ACHN (cell line): ENCODE measurements at regions not wholly inside any gene's neighbourhood (a gene's known extent, or its start where the extent isn't known, plus 50 kb on each side); places are given as distances from the start of the nearest gene placed in this dataset.
"Not testable (repeated sequence)": the region's sequence is repeated elsewhere in the genome, so short reads cannot be mapped to it uniquely, and the experiment has no call there.

Experiments used
- DNase-seq: peaks from one replicate; pipeline ENCODE4 v3.0.0-alpha.2; 2015
- in situ Hi-C: cut with HindIII; loops from 2 replicates; pipeline ENCODE4 v1.10.0; 2017; ENCODE audit warnings: low sequenced_read_pairs, low pct_ligation_motif_present, low pct_unique_long_range_greater_than_20kb

DNA sequence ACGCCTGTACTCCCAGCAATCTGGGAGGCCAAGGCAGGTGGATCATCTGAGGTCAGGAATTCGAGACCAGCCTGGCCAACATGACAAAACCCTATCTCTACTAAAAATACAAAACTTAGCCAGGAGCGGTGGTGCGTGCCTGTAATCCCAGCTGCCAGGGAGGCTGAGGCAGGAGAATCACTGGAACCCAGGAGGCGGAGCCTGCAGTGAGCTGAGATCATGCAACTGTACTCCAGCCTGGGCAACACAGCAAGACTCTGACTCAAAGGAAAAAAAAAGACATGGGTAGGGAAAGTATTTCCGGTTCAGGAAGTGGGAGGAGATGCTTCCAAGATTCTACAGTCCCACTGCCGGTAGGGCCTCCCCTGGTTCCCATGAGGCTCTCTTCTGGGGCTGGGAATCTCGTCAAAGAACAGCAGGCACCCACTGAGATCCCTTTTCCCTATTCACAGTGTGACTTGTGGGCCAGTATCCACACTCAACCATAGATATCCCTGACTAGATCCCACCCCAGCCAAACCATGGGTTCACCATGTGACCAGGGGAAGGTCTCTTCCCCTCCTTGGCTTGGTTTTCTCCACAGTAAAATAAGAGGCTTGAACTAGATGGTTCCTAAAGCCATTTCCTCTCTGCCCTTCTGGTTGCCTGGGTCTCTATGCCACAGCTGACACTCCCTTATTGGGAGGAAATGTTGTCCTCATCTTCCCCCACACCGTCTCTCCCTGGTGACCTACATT, 443.3 kb downstream of the BUD13 start:
- no peak for DNase-seq
- in situ Hi-C loops: no loop called here

DNA sequence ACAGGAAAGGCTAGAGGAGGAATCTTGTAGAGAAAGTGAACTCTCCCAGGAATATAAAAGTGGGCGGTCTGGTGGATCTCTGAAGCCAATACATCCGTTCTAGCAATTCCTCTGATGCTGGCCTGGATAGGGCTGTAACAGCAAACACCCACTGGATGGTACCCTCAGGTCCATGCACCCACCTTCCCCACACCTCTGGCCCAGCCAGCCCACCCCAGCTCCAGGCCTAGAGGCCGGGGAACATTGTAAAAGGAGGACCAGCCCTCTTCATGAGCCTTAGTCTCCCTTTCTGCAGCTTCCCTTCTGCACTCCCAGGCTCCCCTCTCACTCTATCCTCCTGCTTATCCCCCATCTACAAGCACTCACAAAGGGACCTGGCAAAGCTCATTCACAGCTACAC, 443.9 kb downstream of the BUD13 start:
- in situ Hi-C loops: no loop called here
- no peak for DNase-seq

DNA sequence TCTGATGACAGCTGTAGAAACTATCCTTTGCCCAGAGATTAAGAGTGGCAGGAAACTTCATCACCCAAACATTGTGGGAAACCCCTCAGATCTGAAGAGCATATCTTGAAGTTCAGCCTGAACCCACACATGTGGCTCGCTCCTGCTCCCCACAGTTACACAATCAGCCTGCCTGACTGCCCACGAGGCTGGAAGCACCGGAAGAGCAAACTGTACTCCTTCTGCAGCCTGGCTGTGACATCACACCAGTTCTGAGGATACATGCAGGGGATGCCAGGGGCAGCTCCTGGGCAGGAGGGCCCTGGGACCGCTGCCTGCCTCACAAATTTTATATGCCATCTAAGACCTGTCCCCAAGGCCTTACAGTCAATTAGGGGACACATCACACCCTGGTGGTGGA, 444.4 kb downstream of the BUD13 start:
- in situ Hi-C loops: no loop called here
- no peak for DNase-seq

DNA sequence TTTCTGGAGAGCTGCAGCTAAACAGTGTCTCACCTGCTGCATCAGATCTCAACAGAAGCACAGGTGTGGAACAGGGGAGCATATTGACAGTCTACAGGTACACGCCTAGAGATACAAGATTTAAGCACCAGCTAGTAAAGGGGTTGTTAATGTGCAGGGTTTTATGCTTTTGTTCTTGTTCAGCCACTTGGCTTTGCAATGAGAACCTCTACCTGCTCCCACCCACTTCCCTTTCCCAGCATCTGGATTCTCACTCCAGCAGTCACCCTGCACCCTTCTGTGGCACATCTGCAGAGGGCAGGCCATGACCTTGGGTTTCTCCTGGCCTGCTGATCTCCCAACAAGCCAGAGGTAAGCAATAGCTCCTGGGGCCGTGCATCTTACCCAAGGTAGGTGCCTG, 446.6 kb downstream of the BUD13 start:
- DNase-seq: no peak
- in situ Hi-C loops: no loop called here

DNA sequence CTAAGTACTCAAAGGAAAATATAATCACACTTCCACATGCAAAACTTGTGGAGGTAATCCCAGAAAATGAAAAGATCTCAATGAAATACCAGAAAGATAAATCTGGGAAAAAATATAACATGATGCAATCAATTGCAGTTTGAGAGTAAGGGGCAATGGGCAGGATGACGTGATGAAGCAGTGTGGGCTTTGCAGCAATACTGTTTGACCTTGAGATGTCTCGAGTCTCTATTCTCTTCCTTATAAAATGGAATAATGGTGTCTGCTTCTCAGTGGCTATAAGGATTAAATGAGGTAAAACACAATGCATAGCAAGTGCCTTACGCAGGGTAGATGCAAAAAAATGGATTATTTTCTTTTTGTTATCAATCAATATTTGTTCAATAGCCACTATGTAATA, 447.5 kb downstream of the BUD13 start:
- in situ Hi-C loops: no loop called here

DNA sequence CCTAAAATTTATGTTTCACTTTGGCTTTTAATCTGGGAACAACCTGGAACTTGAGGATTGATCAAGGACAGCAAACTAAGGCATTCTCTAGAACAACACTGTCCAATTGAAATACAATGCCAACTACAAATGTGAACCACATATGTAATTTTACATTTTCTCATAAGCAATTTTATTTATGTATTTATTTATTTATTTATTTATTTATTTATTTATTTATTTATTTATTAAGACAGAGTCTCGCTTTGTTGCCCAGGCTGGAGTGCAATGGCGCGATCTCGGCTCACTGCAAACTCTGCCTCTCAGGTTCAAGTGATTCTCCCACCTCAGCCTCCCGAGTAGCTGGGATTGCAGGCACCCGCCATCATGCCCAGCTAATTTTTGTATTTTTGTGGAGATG, 448.7 kb downstream of the BUD13 start:
- in situ Hi-C loops: not testable (repeated sequence)

More for the DNA sequence above, 447.5 kb downstream of the BUD13 start:
- DNase-seq: no peak

DNA sequence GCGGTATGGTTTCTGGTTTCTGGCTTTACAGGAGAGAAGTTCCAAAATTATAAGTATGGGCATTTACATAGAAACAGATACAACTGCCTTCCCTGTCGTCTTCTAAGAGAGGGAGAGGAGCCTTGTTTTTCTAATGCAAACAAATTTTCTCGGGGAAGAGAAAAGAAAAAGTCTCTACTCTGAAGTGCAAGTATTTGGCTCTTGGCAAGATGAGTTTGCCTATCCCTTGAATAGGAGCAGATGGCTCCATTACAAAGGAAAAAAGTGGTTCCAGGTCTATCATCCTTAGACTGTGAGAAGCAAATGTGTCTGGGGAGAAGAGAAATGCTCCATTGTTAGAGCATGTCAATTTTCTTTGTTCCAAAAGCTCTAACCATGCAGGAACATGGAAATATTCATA, 455.6 kb downstream of the BUD13 start:
- in situ Hi-C loops: no loop called here
- DNase-seq: no peak

More for the DNA sequence above, 448.7 kb downstream of the BUD13 start:
- not testable (repeated sequence) for DNase-seq

DNA sequence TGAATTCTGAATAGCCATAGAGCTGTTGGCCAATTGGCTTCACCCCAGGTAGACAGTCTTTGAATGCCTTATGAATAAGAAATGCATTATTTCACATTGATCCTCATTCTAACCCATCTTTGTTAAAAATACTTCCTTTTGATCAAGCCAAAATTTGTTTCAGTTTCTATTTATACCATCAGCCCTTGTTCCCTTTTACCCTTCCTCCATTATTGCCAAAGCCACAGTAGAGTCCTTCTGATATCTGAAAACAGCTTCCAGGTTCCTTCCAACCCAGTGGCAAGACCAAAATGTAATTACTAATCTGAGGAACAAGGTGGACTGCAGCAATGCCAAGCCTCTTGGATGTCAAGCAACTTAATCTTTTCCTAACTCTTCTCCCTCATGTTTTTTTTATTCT, 458.8 kb downstream of the BUD13 start:
- in situ Hi-C loops: no loop called here
- DNase-seq: no peak

DNA sequence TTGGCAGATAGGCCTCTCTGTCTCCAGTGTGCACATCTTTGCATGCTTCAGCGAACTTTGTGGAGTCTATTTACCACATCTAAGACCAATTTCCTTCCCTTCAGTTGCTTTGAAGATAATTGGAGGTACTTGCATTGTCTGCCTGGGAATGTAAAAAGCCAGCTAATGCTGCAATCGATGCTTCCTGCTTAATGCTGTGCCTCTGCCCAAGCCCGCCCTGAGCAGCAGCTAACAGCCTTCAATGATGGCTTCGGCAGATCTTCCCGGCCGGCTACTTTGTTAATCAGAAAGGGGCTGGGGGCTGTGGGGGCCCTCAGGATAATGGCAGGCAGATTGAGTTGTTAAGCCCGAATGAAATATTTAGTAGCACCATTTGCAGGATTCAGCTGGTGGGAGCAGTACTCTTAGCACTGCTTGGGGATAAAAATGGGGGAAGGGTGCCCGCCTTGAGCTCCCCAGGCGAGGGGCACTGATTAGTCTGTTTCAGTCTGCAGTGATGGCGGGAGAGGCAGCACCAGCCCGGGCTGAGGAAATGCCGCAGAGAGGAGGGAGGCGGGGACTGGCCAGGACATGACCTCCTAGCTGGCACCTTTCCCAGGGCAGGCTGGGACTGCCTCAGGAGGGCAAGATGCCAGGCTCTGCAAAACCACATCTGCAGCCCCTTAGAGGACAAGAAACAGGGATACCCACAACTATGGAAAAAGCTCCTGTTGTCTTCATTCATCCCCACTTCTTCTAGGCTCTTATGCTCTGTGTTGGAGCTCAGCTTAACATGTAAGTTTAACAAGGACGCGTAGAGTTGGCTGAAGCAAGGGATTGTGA, 460.0 kb downstream of the BUD13 start:
- DNase-seq: peak; percentile 19
- in situ Hi-C loops: no loop called here

DNA sequence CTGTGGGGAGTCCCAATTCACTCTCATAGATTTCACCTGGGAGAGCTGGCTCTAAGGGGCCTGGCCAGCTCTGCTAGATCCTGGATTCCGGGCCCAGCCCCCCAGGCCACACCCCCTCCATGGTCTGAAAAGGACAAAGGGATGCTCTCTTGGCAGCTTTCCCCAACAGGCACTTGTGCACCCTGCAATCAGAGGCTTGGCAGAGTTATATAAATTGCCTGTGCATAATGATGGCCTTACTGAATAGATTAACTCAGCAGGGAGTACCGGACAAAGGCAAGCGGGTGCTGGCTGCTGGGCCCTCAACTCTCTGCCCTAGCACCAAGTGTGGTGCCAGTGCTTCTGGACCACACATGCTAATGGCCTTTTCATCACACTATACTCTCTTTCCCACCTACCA, 461.6 kb downstream of the BUD13 start:
- no peak for DNase-seq
- in situ Hi-C loops: no loop called here

DNA sequence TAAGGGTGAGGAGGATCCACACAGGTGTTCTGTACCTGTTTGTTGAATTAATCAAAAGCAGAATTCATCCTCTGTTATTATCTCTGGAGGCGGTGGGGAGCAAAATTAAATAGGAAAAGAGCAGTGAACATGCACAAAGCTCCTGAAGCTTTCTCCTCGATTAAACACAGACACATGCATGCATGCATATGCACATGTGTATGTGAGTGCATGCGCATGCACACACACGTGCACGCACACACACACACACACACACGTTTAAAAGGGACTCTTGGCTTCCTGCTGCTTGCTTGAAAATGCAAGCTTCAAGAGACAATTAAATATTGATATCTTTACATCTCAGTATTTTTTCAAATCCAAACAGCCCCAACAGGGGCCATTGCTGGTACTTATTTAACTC, 462.1 kb downstream of the BUD13 start:
- DNase-seq: no peak
- in situ Hi-C loops: no loop called here

DNA sequence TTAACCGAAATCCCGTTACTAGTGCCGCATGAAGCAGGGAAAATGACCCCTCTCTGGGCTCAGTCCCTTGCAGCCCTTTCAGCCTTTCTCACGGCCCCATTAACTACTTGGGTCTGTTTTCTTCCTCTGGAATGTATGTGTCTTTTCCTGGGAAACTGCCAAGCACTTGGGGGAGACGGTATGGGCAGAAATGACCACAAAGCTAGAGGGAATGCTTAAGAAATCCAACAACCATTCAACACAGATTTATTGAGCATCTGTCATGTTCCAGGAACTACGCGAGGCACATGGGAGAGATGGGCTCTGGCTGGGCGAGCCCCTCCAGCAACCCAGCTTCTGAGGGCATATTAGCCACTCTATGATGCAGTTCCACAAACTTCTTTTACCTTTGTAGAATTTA, 462.6 kb downstream of the BUD13 start:
- in situ Hi-C loops: no loop called here
- peak; percentile 19 for DNase-seq

DNA sequence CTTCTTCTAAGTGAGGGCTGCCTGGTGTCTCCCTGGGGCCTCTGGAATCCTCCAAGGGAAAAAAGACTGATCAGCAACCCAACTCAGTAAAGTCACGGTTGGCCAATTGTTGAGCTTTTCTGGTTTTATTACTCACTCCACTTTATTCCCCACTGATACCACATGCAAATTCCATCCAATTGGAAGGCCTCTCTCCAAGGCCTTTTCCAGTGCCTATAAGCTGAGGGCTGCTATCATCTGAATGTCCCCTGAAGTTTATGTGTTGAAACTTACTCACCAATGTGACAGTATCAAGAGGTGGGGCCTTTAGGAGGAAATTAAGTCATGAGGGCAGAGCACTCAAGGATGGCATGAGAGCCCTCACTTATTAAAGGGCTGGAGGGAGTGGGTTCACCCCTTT, 463.3 kb downstream of the BUD13 start:
- DNase-seq: peak; percentile 11
- in situ Hi-C loops: no loop called here

DNA sequence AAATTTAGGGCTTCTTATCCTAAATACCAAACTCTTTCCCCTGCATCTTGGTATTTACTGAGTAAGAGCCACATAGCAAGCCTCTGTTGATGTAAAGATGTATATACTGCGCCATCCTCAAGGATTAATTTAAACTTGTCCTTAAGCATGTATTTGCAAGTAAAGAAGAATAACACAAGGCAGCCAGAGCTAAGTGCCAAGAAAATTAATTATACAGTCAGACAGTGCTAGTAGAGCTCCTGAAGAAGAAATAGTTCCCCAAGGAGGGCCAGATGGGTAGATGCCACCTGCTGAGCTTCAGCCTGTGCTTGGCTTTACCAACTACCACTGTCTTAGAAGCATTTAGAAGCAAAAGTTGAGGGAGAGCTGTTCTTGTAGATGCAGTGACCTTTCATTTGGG, 470.0 kb downstream of the BUD13 start:
- in situ Hi-C loops: no loop called here
- no peak for DNase-seq

DNA sequence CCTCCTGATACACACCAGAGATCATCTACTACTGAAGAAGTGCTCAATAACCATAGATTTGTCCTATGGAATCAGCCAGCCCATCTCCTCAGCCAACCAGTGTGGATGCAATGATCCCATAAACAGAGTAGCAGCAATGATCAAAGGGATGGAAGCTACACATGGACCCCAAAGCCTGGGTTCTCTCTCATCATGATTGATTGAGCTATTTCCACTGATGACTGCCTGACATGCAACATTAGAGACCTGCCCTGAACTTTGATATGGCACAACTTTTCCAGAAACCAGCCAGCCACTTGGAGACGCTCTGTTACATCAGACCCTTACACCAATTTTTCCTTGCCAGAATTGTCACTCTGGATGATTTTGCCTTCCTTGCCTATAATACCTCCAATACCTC, 471.6 kb downstream of the BUD13 start:
- in situ Hi-C loops: no loop called here
- no peak for DNase-seq

DNA sequence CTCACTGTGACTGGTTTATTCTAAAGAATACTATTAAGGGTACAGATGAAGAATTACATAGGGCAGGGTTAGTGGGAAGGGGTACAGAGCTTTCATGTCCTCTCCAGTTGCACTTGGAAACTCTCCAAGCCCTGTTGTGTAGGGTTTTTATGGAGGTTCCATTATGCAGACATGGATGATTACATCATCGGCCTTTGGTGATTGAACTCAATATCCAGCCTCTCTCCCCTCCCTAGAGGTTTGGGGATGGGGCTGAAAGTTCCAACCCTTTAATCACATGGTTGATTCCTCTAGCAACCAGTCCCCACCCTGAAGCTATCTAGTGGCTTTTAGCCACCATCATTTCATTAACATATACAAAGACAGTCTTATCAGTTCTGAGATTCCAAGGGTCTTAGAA, 472.6 kb downstream of the BUD13 start:
- DNase-seq: no peak
- in situ Hi-C loops: no loop called here

DNA sequence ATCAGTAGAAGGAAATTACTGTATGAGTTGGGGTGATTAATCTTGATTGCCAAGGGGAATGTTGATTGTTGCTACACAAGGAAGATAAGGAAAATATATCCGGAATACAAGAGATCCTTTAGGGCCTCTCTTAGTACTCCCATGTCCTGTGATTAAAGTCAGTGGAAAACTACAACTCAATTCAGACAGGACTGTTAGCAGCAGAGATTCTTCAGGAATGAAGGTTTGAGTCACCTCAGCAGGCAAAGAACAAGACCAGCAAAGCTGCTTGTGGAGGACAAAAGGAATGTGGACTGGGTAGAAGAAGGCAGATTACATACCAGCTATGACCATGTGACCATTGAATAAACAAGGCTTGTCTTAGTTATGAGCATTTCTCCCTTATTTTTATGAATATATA, 478.2 kb downstream of the BUD13 start:
- in situ Hi-C loops: no loop called here
- no peak for DNase-seq

DNA sequence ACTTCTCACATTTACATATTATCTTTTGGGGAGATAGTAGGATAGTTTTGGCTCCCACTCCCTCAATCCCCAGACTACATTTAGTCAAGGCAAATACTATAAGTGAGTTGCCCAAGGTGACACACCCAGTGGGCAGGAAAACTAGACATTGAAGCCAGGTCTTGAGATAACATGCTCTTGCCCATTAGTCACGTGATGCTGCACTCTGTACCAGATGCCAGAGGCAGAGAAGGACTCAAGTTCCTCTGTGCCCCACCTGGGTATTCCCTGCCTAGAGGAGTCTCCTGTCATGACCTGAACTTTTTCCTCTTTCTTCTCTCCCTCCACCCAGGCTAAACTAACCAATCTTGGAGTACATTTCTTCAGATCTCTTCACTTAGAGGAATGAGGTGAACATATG, 484.9 kb downstream of the BUD13 start:
- in situ Hi-C loops: no loop called here
- DNase-seq: no peak

DNA sequence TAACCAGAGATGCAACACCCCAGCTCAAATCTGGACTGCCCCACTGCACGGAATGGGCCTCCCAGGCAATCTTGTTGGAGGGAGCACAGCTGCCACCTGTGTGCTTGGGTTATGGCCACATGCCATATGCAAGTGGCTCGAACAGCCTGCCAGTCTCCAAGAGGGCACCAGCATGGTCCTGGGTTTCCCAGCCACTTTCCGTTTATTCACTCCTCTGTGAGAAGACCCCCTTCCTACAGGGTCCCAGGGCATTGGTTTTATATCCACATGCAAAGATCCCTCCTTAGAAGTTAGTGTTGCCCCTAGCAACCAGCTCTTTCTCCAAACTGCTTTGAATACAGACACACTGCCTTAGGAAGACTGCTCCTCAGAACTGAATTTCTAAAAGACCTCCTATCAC, 487.8 kb downstream of the BUD13 start:
- DNase-seq: no peak
- in situ Hi-C loops: no loop called here

DNA sequence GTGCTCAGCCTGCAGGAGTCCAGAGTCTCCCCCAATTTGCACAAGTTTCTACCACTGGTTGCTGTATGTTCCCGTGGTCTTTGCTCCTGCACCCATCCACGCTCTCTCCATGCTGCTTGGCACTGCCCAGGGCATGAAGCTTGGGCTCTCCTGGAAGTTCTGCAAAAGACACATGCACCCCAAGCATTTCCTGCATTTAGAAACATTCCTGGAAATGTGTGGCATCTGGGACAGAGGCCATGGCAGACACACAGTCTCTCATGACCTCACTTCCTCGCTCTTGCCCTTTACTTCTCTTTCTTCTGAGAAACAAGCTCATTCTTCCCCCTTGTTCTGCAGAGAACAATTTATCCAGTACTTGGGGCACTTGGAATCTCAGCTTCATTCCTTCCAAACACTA, 489.5 kb downstream of the BUD13 start:
- in situ Hi-C loops: no loop called here
- no peak for DNase-seq
